ENCODE measurements at regions not wholly inside any gene's neighbourhood (a gene's known extent, or its start where the extent isn't known, plus 50 kb on each side); places are given as distances from the start of the nearest gene placed in this dataset.
"Not testable (repeated sequence)": the region's sequence is repeated elsewhere in the genome, so short reads cannot be mapped to it uniquely, and the experiment has no call there.

DNA sequence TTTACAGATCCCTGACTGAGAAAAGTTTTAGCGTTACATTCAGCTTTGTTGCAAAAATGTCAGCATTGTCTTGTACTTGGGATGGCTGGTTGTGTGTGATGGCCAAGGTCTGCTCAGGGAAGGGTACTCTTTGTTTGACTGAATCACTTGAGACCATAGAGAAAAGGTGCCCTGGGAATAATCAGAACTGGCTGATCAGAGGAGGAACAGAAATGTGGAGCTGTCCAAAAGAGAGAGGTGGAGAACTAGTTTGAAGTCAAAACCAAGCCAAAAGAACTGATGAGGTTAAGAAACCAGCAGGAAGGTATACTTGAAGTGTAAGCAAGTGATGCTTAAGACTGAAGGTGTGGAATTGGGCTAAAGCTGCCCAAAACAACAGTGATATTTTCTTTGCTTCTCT lies 107.6 kb upstream of the LYPLAL1 start:
- Mint-ChIP-seq H3K9me3 (peaks cover 6% of the 10 kb centered on the region), H3K4me1 (ENCODE audit: low read depth) (no peaks in the 10 kb centered on the region), H3K27me3 (ENCODE audit: low read depth) (no peaks in the 10 kb centered on the region), H3K4me3 (no peak overlapping the region), H3K36me3 (ENCODE audit: insufficient read depth) (no peaks in the 10 kb centered on the region)
- no peak for DNase-seq
- ATAC-seq, result no peak

DNA sequence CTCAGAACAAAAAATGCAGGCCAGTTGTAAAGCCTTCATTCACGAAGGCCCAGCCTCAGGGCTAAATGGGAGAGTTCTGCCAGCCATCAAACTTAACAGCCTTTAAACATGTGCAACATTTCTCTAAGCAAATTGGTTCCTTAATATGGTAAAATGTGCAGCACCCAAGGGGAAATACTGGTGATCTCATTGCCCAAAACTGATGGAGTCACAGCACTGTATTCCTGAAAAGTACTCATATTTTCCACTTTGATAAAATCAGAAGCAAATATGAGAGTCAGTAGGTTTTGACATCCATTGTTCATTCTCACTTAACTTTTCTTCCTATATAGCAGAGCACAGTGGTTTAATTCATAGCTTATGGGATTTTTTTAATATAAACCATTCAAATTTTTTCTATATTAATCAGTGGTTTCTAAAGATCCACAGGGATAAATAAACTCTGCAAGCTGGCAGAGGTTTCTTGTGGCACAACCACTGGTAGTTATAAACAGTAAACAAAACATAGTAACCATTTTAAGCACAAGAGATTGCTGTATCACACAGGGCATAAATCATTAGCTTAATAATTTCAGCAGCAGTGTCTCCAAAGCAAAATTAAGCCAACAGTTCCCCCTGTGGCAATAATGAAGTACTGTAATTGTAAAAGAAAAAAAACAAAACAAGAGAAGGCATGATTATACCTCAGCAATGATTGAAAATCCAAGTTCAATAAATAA lies 106.9 kb upstream of the LYPLAL1 start:
- Mint-ChIP-seq H3K27me3 (ENCODE audit: low read depth) (no peaks in the 10 kb centered on the region), H3K36me3 (ENCODE audit: insufficient read depth) (no peaks in the 10 kb centered on the region), H3K4me1 (ENCODE audit: low read depth) (no peaks in the 10 kb centered on the region), H3K9me3 (peaks cover 6% of the 10 kb centered on the region), H3K4me3 (no peak overlapping the region)
- no peak for DNase-seq
- ATAC-seq, result peak; percentile 21 to 43

DNA sequence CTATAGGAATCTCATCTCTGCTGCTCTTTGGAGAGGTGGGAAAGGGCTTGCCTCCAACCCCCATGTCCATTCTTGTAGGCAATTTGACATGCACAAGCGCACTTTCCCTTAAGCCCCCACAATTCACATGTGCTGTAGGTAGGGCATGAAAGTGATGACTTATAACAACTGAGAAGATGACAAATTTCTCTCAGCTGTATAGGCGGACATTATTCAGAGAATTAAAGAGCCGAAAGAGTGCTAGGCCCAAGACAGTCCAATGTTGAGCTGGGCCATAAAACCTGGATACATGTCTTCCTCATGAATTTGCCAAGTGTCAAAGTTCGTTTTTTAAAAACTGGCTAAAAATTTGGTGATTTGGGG lies 106.3 kb upstream of the LYPLAL1 start:
- ATAC-seq, result peak in 1 of 2 donors; percentile 28
- Mint-ChIP-seq H3K36me3 (ENCODE audit: insufficient read depth) (no peaks in the 10 kb centered on the region), H3K27me3 (ENCODE audit: low read depth) (no peaks in the 10 kb centered on the region), H3K4me1 (ENCODE audit: low read depth) (no peaks in the 10 kb centered on the region), H3K4me3 (no peak overlapping the region), H3K9me3 (peaks cover 8% of the 10 kb centered on the region)
- DNase-seq, result no peak

DNA sequence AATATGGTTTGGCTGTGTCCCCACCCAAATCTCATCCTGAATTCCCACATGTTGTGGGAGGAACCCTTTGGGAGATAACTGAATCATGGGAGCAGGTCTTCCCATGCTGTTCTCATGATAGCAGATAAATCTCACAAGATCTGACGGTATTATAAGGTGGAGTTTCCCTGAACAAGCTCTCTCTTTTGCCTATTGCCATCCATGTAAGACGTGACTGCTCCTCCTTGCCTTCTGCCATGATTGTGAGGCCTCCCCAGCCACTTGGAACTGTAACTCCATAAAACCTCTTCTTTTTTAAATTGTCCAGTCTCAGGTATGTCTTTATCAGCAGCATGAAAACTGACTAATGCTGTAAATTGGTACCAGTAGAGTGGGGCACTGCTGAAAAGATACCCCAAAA lies 103.3 kb upstream of the LYPLAL1 start:
- H3K27me3 Mint-ChIP-seq (ENCODE audit: low read depth); DNase-seq; H3K36me3 Mint-ChIP-seq (ENCODE audit: insufficient read depth); H3K4me3 Mint-ChIP-seq; H3K4me1 Mint-ChIP-seq (ENCODE audit: low read depth); ATAC-seq: not testable (repeated sequence)
- H3K9me3 Mint-ChIP-seq, result peaks cover 11% of the 10 kb centered on the region

DNA sequence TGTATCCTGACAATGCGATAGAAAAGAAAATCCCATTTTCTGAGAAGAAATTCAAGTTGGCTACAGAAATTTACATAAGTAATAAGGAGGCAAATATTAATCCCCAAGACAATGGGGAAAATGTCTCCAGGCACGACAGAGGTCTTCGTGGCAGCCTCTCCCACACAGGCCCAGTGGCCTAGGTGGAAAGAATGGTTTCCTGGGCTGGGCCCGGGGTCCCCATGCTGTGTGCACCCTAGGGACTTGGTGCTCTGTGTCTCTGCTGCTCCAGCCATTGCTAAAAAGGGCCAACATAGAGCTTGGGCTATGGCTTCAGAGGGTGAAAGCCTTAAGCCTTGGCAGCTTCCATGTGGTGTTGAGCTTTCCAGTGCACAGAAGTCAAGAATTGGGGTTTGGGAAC lies 102.5 kb upstream of the LYPLAL1 start:
- Mint-ChIP-seq H3K4me1 (ENCODE audit: low read depth) (no peaks in the 10 kb centered on the region), H3K27me3 (ENCODE audit: low read depth) (no peaks in the 10 kb centered on the region), H3K36me3 (ENCODE audit: insufficient read depth) (no peaks in the 10 kb centered on the region)

DNA sequence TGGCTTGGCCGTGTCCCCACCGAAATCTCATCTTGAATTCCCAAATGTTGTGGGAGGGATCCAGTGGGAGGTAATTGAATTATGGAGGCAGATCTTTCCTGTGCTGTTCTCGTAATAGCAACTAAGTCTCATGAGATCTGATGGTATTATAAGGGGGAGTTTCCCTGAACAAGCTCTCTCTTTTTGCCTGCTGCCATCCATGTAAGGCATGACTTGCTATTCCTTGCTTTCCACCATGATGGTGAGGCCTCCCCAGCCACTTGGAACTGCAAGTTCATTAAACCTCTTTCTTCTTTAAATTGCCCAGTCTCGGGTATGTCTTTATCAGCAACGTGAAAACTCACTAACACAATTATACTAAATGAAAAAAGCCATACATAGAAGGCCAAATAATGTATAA lies 101.3 kb upstream of the LYPLAL1 start:
- Mint-ChIP-seq H3K4me3 (no peak overlapping the region), H3K9me3 (peaks cover 11% of the 10 kb centered on the region), H3K36me3 (ENCODE audit: insufficient read depth) (no peaks in the 10 kb centered on the region), H3K4me1 (ENCODE audit: low read depth) (no peaks in the 10 kb centered on the region), H3K27me3 (ENCODE audit: low read depth) (no peaks in the 10 kb centered on the region)
- DNase-seq, result no peak
- no peak for ATAC-seq

More for the DNA sequence above, 102.5 kb upstream of the LYPLAL1 start:
- ATAC-seq, result no peak
- no peak for DNase-seq
- Mint-ChIP-seq H3K4me3 (no peak overlapping the region), H3K9me3 (peaks cover 11% of the 10 kb centered on the region)

DNA sequence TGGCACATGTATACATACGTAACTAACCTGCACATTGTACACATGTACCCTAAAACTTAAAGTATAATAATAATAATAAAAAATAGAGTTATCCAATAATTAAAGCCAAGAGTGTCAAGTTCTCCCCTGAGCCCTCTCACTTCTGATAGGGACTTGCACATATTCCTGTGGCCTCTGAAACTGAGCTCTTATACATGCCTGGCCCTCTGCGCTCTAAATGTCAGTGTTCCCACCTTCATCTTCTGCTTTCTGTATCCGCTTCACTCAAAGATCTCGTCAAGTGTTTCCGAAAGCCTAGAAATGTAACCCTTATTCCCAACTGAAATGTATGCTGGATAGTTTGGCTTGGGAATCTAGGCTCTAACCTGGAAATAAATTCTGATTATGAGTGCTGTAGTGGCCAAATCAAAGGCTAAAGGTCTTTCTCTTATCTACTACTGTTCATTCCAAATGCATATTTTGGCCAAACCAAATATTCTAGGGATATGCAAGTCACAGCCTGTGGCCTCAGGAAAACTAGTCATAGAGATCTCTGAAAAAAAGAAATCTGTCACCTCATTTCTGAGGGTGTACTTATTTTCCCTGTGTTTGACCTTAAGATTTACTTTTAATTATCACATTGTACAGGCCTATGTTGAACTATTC lies 99.5 kb upstream of the LYPLAL1 start:
- H3K4me1 Mint-ChIP-seq (ENCODE audit: low read depth), result no peaks in the 10 kb centered on the region
- DNase-seq (no peak), ATAC-seq (no peak)
- H3K27me3 Mint-ChIP-seq (ENCODE audit: low read depth), result no peaks in the 10 kb centered on the region
- H3K4me3 Mint-ChIP-seq, result no peak overlapping the region
- peaks cover 11% of the 10 kb centered on the region for H3K9me3 Mint-ChIP-seq
- H3K36me3 Mint-ChIP-seq (ENCODE audit: insufficient read depth), result no peaks in the 10 kb centered on the region

DNA sequence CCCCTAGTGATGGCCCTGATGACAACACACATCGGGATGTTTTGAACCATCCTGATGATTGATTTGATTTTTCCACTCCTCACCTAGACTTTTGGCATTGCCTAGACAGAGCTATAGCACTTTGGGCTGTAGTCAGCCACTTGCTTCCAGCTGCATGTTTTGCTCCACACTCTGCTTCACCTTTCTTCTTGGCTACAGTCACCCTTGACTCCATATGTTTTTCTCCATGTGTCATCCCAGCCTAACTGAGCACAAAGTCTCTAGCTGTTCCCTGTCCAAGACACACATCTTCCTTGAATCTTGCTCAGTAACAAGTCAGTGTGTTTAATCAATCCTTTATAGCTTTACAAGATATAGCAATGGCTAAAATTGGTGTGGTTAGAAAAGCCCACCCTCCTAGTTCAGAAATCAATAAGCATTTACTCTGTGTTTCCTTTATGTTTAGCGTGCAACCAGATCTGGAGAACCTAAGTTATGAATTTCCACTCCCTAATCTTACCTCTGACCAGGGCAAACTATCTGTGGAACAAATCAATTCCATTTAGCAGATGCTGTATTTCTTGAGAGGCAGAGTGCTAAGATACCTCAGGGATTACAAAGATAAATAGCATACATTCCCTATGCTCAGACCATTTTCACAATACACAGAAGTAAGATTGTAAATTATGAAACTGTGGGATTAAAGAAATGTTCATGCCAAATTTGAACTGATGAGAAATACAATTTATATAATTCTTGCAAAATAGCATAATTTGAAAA lies 98.4 kb upstream of the LYPLAL1 start:
- DNase-seq (no peak), ATAC-seq (no peak)
- no peak overlapping the region for H3K4me3 Mint-ChIP-seq
- no peaks in the 10 kb centered on the region for H3K27me3 Mint-ChIP-seq (ENCODE audit: low read depth)
- H3K36me3 Mint-ChIP-seq (ENCODE audit: insufficient read depth), result no peaks in the 10 kb centered on the region
- H3K4me1 Mint-ChIP-seq (ENCODE audit: low read depth), result no peaks in the 10 kb centered on the region
- peaks cover 11% of the 10 kb centered on the region for H3K9me3 Mint-ChIP-seq

DNA sequence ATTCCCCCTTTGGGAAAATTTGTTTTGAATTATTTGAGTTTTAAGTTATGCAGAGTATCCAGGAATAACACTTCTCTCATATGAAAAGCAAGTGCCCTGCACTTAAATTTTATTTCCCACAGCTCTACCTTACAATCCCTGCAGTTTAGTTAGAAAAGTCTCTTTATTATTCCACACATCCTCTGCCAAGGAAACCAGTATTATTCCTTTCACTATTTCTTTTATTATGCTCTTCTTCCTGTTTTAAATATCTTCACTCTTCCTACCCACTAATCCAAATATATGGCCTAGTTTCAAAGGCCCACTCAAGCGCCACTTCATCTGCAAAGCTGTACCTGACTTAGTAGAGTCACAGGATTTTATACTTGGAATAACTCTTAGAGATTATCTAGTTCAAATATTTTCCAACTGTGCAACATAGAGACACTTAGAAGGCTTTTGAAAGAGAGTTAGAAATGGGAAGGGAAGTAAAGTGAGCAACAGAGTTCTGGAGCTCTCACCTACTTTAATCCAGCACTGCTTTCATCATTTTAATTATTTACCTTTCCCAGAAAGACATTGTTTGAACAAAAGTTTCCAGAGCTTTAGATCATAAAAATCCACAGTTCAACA lies 97.2 kb upstream of the LYPLAL1 start:
- H3K4me3 Mint-ChIP-seq, result no peak overlapping the region
- peaks cover 5% of the 10 kb centered on the region for H3K9me3 Mint-ChIP-seq
- ATAC-seq (no peak), DNase-seq (no peak)
- no peaks in the 10 kb centered on the region for H3K27me3 Mint-ChIP-seq (ENCODE audit: low read depth)
- no peaks in the 10 kb centered on the region for H3K4me1 Mint-ChIP-seq (ENCODE audit: low read depth)
- H3K36me3 Mint-ChIP-seq (ENCODE audit: insufficient read depth), result no peaks in the 10 kb centered on the region

DNA sequence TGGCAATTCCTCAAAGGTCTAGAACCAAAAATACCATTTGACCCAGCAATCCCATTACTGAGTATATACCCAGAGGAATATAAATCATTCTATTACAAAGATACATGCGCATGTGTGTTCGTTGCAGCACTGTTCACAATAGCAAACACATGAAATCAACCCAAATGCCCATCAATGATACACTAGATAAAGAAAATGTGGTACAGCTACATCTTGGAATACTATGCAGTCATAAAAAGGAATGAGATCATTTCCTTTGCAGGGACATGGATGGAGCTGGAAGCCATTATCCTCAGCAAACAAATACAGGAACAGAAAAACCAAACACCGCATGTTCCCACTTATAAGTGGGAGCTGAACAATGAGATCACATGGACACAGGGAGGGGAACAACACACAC lies 95.9 kb upstream of the LYPLAL1 start:
- not testable (repeated sequence) for H3K4me1 Mint-ChIP-seq (ENCODE audit: low read depth); H3K9me3 Mint-ChIP-seq; ATAC-seq; H3K4me3 Mint-ChIP-seq; H3K36me3 Mint-ChIP-seq (ENCODE audit: insufficient read depth); H3K27me3 Mint-ChIP-seq (ENCODE audit: low read depth); DNase-seq

DNA sequence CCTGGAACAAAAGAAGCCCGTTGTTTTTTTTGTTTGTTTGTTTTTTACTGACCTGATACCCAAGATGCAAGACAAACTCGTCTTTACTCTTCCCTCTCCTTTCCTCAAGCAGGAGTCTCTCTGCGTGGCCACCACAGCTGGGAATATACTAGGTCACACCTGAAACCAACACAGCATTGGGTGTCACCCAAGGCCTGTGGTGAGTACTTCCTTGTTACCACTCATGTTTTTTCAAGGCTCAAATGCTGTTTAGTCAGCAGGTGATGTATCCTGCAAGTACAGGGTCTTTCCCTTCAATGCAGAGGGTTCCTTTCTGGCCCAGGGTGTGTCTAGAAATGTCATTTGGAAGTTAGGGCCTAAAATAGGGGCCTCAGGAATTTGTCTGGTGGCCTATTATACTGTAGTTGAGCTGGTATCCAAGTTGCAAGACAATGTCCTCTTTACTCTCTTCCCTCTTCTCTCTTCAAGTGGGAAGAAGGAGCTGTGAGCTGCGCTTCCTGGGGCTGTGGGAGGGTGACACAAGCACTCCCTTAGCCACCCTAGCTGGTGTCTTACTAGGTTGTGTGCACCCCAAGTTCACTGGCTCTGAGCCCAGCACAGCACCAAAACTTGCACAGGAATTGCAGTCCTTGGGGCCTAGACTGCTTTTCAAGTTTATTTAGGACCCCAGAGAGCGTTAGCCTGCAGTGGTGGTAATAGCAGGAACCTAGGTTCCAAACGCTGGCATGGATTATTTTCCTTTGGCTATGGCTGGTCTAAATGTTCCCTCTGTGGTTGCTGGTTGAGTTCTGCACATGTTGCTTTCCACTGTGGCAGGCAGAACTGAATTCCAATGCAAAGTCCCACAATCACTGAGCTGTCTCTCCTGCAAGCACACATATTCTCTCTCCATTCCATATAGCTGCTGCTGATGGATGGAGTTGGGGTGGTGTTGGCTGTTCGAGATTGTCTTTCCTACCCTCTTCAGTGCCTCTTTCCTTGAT lies 91.4 kb upstream of the LYPLAL1 start:
- Mint-ChIP-seq H3K9me3 (no peaks in the 10 kb centered on the region), H3K36me3 (ENCODE audit: insufficient read depth) (no peaks in the 10 kb centered on the region), H3K4me3 (no peak overlapping the region), H3K4me1 (ENCODE audit: low read depth) (no peaks in the 10 kb centered on the region), H3K27me3 (ENCODE audit: low read depth) (peaks cover 6% of the 10 kb centered on the region)
- ATAC-seq, result no peak
- DNase-seq, result no peak

DNA sequence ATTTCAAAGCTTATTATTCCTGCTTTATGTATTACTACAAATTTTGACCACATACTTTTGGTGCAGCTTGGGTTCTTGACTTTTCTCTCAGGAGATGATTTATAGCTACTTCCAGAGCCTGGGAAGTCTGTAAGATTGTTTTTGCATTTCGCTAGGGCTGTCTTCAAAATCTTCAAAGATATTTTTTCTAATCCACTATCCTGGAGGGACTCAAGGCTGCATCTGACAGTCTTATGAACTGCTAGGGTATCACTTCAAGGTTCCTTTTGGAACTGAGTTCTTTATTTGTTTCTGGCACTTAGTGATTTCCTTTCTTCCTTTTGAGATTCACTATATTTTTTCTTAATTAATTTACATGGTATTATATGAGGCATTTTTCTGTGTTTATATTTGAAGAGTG lies 90.0 kb upstream of the LYPLAL1 start:
- Mint-ChIP-seq H3K36me3 (ENCODE audit: insufficient read depth) (no peaks in the 10 kb centered on the region), H3K4me3 (no peak overlapping the region)
- no peak for ATAC-seq

DNA sequence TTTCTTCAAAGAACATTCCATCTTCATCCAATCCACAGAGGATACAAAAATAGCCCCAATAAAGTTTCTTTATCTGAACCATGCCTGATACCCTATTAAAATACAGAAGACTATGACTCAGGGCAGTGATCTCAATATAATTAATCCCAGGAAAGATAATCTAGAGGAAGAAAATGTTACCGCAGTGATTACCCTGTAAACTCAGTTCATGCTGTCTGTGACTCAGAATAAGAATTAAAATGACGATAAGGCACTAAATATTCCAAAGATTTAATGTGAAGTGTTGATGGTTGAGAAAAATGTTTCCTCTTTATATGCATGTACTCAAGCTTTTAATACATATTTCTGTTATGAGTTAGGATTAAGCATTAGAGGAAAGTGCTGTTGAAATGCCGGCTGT lies 88.6 kb upstream of the LYPLAL1 start:
- no peaks in the 10 kb centered on the region for H3K4me1 Mint-ChIP-seq (ENCODE audit: low read depth)
- peaks cover 3% of the 10 kb centered on the region for H3K9me3 Mint-ChIP-seq
- H3K4me3 Mint-ChIP-seq, result no peak overlapping the region
- DNase-seq (no peak), ATAC-seq (no peak)
- peaks cover 6% of the 10 kb centered on the region for H3K27me3 Mint-ChIP-seq (ENCODE audit: low read depth)
- H3K36me3 Mint-ChIP-seq (ENCODE audit: insufficient read depth), result no peaks in the 10 kb centered on the region

More for the DNA sequence above, 90.0 kb upstream of the LYPLAL1 start:
- Mint-ChIP-seq H3K4me1 (ENCODE audit: low read depth) (no peaks in the 10 kb centered on the region), H3K9me3 (no peaks in the 10 kb centered on the region), H3K27me3 (ENCODE audit: low read depth) (peaks cover 6% of the 10 kb centered on the region)
- no peak for DNase-seq

DNA sequence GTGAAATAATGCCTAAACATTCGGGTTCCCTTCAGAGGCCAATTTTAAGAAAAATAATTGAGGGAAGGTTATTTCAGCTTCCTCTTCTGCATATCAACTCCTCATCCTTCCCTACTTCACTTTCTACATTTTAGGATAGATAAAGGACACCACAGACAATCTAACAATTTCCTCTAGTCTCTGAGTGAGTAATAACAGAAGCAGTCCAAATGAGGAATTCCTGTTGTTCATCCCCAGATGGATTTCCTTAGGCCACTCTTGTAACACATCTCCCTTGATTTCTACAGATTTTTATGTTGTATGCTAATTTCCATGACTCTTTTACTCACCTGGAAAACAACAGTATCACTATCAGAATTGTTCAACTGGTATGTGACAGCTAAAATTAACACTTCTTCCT lies 87.7 kb upstream of the LYPLAL1 start:
- H3K4me3 Mint-ChIP-seq, result no peak overlapping the region
- peaks cover 2% of the 10 kb centered on the region for H3K4me1 Mint-ChIP-seq (ENCODE audit: low read depth)
- DNase-seq (no peak), ATAC-seq (no peak)
- H3K36me3 Mint-ChIP-seq (ENCODE audit: insufficient read depth), result no peaks in the 10 kb centered on the region
- peaks cover 6% of the 10 kb centered on the region for H3K27me3 Mint-ChIP-seq (ENCODE audit: low read depth)
- peaks cover 3% of the 10 kb centered on the region for H3K9me3 Mint-ChIP-seq
